A673 (cell line): ENCODE measurements at regions not wholly inside any gene's neighbourhood (a gene's known extent, or its start where the extent isn't known, plus 50 kb on each side); places are given as distances from the start of the nearest gene placed in this dataset.

Experiments
- EZH2 ChIP-seq: fragments of 200-600 bp; sonication (generic); IDR thresholded peaks from 2 replicates; pipeline ENCODE4 v1.6.1; 2017; ENCODE audit warnings: borderline replicate concordance, low read depth, mild to moderate bottlenecking, mixed read lengths, antibody characterized with exemption, low read length; ENCODE audit not compliant: poor library complexity, severe bottlenecking
- TF ChIP-seq, protein P1 (sequence below): fragments of 300-800, 200-600 bp; sonication (generic); conservative IDR thresholded peaks from 2 replicates; pipeline ENCODE4 v1.5.1; 2017; ENCODE audit warnings: low read depth, mild to moderate bottlenecking, antibody characterized with exemption, low read length, moderate library complexity, mixed read lengths

DNA sequence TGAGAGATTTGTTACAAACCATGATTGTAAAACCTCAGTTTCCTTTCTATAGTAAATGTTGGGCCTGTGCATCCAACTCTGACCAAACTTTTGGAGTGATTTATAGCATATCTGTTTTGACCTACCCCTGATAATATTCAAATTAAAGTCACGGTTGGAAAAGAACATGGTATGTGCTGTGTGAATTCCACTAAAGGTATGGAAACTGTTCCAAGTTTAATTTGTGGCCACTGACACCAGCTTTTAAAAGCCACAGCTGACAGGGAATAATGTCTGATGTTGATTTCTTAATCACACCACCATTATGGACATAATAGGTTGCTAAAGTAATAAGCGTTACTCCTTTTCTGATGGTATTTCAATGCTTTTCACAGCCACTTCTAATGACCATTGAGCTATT lies 1215.9 kb downstream of the CDH8 start:
- TF ChIP-seq, protein P1, sequence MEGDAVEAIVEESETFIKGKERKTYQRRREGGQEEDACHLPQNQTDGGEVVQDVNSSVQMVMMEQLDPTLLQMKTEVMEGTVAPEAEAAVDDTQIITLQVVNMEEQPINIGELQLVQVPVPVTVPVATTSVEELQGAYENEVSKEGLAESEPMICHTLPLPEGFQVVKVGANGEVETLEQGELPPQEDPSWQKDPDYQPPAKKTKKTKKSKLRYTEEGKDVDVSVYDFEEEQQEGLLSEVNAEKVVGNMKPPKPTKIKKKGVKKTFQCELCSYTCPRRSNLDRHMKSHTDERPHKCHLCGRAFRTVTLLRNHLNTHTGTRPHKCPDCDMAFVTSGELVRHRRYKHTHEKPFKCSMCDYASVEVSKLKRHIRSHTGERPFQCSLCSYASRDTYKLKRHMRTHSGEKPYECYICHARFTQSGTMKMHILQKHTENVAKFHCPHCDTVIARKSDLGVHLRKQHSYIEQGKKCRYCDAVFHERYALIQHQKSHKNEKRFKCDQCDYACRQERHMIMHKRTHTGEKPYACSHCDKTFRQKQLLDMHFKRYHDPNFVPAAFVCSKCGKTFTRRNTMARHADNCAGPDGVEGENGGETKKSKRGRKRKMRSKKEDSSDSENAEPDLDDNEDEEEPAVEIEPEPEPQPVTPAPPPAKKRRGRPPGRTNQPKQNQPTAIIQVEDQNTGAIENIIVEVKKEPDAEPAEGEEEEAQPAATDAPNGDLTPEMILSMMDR = no peak
- no peak for TF ChIP-seq EZH2
